GM21825 (cell line): ENCODE measurements at regions not wholly inside any gene's neighbourhood (a gene's known extent, or its start where the extent isn't known, plus 50 kb on each side); places are given as distances from the start of the nearest gene placed in this dataset.
"Not testable (repeated sequence)": the region's sequence is repeated elsewhere in the genome, so short reads cannot be mapped to it uniquely, and the experiment has no call there.

Experiments used
- ATAC-seq: cut with Tn5 transposase; IDR thresholded peaks from one replicate; pipeline ENCODE4 v1.9.1; 2021; ENCODE audit warnings: mild to moderate bottlenecking, moderate library complexity; ENCODE audit not compliant: unreplicated experiment

- ATAC-seq = no peak
Observed at GRCh38 chr2:16066261-16067036, 126.1 kb downstream of the MYCN start.

DNA sequence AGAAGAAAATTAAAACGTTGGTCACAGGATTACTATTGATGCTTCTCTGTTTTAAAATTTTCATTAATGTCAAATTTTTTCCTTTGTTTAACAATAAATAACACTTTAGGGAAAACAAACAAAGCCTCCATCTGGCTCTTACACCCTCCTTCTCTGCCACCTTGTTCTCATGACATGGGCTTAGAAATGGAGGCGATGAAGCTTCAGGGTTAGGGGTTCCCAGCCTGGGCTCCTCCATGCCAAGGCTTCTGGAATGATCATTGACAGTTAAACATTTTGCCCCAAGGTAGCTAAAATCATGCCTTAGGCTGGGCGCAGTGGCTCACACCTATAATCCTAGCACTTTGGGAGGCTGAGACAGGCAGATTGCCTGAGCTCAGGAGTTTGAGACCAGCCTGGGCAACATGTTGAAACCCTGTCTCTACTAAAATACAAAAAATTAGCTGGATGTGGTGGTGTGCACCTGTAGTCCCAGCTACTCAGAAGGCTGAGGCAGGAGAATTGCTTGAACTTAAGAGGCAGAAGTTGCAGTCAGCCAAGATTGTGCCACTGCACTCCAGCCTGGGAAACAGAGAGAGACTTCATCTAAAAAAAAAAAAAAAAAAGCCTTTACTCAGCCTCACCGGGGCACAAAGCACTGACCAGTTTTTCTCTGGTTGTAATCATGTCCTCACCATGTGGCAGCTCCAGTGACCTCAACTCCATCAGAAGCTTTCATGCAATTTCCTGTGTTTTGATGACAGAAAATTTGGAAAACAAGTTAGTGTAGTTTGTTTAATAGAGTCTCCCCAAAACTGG, 125.1 kb downstream of the MYCN start:
- ATAC-seq = not testable (repeated sequence)

DNA sequence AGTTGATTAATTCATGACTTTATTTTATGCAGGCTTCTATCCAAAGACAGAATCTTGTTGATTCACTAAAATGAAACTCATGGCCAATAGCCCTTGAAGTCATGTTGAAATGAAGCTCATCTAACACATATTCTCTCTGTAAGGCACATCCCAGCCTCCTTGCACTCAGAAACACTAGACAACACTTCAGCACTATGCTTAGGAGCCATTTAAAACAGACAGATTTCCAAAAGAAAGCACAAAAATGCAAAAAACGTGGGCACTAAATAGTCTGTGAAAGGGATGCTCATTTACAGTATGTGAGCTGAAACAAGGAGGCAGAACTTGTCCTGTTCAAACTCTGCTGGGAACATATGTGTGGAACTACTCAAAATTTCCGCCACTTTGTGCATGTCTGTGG, 124.4 kb downstream of the MYCN start:
- no peak for ATAC-seq

DNA sequence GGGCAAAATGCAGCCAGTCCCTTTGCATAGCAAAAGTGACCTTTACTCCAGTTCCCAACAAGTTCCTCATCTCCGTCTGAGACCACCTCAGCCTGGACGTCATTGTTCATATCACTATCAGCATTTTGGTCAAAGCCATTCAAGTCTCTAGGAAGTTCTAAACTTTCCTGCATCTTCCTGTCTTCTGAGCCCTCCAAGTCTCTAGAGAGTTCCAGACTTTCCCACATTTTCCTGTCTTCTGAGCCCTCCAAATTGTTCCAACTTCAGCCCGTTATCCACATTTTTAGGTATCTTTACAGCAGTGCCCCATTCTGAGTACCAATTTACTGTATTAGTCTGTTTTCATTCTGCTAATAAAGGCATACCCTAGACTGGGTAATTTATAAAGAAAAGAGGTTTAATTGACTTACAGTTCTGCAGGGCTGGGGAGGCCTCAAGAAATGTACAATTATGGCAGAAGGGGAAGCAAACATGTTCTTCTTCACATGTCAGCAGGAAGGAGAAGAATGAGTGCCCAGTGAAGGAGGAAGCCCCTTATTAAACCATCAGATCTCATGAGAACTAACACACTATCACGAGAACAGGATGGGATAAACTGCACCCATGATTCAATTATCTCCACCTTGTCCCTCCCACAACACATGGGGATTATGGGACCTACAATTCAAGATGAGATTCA, 123.7 kb downstream of the MYCN start:
- ATAC-seq = no peak

DNA sequence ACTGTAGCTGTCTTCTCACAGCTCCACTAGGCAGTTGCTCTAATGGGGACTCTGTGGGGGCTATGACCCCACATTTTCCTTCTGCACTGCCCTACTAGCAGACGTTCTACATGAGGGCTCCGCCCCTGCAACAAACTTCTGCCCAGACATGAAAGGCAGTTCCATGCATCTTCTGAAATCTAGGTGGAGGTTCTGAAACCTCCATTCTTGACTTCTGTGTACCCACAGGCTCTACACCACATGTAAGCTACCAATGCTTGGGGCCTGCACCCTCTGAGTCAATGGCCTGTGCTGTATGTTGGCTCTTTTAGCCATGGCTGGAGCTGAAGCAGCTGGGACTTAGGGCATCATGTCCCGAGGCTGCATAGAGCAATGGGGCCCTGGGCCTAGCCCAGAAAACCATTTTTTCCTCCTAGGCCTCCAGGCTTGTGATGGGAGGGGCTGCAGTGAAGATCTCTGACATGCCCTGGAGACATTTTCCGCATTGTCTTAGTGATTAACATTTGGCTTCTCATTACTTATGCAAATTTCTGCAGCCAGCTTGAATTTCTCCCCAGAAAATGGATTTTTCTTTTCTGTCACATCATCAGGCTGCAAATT, 123.0 kb downstream of the MYCN start:
- ATAC-seq = no peak

DNA sequence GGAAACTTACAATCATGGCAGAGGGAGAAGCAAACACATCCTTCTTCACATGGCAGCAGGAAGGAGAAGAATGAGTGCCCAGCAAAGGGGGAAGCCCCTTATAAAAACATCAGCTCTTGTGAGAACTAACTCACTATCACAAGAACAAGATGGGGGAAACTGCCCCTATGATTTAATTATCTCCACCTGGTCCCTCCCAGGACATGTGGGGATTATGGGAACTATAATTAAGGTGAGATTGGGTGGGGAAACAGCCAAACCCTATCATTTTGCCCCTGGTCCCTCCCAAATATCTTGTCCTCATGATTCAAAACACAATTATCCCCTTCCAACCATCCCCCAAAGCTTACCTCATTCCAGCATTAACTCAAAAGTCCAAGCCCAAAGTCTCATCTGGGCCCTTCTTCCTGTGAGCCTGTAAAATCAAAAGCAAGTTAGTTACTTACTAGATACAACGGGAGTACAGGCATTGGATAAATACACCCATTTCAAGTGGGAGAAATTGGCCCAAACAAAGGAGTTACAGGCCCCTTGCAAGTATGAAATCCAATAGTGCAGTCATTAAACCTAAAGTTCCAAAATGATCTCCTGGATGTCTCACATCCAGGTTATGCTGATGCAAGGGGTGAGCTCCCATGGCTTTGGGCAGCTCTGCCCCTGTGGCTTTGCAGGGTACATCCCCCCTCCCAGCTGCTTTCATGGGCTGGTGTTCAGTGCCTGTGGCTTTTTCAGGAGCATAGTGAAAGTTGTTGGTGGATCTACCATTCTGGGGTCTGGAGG, 122.3 kb downstream of the MYCN start:
- ATAC-seq = no peak

DNA sequence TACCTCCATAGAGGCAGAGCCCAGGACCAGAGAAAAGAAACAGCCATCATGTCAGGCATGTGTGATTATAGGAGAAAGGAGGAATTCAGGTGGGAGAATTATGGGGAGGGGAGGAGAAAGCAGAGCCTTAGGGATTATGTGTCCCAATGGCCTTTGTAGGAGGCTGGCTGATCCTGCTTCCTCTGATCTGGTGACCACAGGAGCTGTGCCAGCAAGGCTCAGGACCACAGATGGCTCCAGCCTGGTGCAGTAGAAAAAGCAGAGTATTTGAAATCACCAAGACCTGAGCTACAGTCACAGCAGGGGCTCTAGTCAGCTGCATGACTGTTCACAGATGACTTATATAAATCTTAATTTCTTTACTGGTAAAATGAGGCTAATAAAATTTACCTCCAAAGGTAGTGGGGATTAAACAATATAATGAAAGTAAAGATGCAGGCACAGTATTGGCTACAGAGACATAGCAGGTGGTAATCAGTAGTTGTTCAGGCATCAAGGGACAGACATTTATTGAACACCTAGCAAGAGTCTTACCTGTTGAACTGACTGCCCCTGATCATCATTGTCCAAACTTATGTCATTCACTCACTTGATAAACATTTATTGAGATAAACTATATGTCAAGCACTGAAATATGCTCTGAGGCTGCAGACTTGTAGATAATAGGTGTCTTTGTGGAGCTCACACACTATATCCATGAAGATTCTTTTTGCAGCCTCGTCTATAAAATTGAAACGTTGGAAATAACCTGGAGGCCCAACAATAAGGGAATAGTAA, 121.3 kb downstream of the MYCN start:
- no peak for ATAC-seq

DNA sequence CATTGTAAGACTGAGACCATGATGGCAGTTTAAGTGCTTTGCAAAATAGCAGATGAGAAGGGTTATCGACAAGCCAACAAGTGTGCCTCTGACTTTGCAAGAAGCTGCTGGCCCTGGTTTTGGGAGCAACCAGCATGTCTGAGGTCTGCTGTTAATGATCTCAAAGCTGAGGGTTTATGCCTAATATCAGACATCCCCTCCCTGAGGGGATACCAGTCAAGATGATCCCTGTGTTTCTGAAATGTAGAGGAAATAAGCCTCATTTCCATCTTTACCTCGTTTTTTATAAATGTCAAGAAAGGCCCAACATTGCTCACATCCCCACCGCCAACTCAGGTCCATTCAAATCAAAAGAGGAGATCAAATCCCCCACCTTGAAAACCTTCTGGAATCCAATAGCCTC, 120.6 kb downstream of the MYCN start:
- no peak for ATAC-seq

GRCh38 chr2:16060125-16060935, 120.0 kb downstream of the MYCN start:
- ATAC-seq = no peak

DNA sequence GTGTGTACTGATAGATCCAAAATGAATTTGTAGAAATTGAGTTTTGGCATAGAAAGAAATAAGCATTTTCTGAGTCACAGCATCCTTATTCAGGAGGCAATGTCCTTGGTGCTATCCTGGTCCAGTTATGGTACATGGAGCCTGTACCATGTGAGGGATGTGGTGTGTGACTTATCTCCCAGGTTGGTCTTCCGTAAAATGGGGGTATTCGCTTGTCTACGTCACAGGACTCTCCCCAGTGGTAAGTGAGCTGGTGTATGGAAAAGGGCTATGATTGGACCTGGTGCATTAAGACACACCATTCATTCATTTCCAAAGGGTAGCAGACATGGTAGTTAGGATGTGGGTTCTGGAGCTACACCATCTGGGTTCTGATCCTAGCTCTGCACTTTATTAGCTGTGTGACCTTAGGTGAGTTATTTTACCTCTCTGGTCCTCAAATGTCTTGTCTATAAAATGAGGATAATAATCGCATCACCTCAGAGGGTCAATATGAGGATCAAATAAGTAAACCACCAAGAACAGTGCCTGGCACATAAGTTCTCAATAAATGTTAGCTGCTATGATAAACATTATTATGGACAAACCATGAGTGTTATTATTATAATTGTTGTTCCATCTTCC, 119.2 kb downstream of the MYCN start:
- no peak for ATAC-seq

DNA sequence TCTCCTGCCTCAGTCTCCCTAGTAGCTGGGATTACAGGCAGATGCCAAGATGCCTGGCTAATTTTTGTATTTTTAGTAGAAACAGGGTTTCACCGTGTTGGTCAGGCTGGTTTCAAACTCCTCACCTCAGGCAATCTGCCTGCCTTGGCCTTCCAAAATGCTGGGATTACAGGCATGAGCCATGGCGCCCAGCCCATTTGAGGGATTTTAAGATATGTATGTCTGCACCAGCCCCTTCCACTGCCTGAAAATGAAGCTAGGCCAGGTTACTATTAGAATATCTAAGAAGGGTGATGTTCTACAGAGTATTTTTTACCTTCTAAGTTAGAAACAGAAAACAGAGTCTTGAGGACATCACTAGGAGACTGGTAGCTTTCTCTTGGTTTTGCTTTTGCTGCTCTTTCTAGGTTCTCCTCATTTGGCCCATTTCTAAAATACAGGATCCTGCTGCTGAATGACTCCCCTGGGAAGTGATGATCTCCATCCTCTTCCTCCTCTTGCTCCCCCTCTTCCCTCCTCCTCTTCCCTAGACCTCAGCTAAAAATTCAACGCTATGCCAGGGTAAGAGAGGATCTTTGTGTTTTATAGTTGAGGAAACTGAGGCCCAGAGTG, 118.5 kb downstream of the MYCN start:
- no peak for ATAC-seq

- ATAC-seq = no peak
Observed at GRCh38 chr2:16058256-16058655, 117.9 kb downstream of the MYCN start.

DNA sequence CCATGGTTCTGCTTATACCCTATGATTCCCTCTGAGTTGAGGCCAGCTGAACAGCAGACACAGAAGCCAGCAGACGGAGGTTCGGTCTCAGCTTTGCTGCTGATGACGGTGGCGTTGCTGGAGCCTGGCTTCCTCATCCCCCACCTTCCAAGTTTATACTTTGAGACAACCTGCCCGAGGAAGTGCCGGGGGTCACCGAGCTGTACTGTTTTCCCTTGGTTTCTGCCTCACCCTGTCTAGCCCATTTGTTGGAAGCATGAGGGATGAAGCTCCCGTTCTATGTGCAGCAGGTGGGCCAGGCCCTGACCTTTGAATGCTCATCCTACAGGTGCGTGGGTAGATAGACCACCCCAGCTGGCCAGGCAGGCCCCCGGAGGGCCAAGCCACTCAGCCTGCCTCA, 117.3 kb downstream of the MYCN start:
- no peak for ATAC-seq

GRCh38 chr2:16055848-16056580, 115.7 kb downstream of the MYCN start:
- peak; percentile 93 for ATAC-seq

DNA sequence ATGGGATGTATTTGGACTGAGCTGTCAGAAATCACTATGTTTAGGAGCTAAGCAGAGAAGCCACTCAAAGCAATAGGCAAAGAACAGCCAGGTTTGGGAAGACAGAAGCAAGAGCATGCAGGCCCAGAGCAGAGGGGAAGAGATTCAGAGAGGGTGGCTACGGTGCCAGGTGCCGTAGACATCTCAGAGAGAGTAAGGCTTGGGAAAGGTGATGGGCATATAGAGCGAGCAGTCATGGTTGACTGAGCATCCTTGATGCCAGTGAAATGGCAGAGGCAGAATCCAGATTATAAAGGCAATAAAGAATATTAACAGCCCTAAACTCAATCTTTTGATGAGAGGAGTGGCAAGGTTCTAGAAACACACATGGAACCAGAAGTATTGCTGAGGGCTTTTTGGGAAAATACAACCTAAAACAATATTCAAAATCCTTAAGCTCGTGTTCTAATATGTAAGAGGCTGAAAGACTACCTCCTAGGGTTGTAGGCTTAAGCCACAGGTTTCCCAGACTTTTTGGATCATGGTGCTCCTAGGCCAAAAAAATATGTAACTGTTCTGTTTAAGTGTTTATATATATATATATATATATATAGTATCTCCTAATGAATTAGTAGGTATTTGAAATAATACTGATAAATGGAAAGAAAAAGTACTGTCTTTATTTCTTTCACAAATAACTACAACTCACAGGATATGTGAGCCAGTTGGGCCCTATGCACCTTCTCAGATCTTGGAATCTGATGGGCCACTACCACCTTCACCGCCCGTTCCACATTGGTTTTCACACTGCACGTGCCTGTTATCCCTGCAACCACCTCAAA, 113.3 kb downstream of the MYCN start:
- ATAC-seq = no peak

GRCh38 chr2:16052571-16053052, 112.3 kb downstream of the MYCN start:
- ATAC-seq = not testable (repeated sequence)
